GM12872 (cell line): ENCODE measurements at regions not wholly inside any gene's neighbourhood (a gene's known extent, or its start where the extent isn't known, plus 50 kb on each side); places are given as distances from the start of the nearest gene placed in this dataset.

Experiments
- CTCF ChIP-seq: IDR thresholded peaks from 3 replicates; pipeline ENCODE4 v1.5.1; 2011; ENCODE audit warnings: low read depth, mild to moderate bottlenecking, low read length, moderate library complexity; ENCODE audit not compliant: insufficient read depth

DNA sequence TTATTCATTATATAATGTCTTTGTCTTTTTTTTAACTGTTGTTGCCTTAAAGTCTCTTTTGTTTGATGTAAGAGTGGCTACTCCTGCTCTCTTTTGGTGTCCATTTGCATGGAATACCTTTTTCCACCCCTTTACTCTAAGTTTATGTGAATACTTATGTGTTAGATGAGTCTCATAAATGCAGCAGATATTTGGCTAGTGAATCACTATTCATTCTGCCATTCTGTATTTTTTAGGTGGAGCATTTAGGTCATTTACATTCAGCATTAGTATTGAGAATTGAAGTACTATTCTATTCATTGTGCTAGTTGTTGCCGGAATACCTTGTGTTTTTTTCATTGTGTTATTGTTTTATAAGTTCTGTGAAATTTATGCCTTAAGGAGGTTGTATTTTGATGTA lies 317.1 kb downstream of the ANXA1 start:
- TF ChIP-seq CTCF = no peak

GRCh38 chr9:73470766-73471165 lies 319.1 kb downstream of the ANXA1 start:
- TF ChIP-seq CTCF = no peak

GRCh38 chr9:73474002-73474600 lies 322.4 kb downstream of the ANXA1 start:
- no peak for TF ChIP-seq CTCF

- TF ChIP-seq CTCF = no peak
Measured at GRCh38 chr9:73474625-73475024, 323.0 kb downstream of the ANXA1 start.

DNA sequence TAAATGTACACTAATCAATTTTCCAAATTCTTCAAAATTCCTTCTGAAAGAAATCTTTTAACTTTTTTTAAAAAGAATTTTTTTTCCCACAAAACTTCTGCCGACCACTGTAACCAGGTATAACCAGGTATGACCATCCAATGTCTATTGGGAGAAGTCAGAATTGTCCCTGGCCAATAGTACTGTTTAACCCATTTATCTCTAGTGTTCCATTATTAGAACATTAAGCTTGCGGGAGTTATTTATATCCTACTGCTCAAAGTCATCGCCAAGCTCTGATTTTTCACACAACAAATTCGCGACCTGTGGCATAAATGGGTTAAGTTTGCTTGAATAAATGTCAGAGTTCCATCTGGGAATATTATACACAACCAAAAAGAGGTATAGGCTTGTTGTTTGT lies 343.2 kb downstream of the ANXA1 start:
- TF ChIP-seq CTCF = no peak

DNA sequence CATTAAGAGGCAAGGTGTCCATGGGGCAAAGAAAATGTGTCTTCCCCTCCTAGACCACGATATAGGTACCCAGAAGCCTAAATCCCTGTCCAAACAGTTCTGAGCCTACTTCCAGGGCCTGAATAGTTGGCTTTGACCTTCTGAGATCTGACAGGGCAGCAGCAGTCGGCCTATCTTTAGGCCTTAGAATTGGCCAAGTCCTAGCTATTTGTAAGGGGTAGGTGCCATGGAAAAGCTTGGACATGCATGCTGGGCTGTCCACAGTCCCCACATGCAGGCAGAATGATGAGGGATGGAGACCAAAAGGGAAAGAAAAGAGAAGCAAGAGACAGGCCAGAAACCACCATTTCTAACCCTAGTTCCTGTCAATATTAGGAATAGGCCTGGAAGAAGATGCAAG lies 346.1 kb downstream of the ANXA1 start:
- no peak for TF ChIP-seq CTCF

GRCh38 chr9:73515216-73515615 lies 363.6 kb downstream of the ANXA1 start:
- TF ChIP-seq CTCF = no peak
